Stimulated activated CD4-positive, alpha-beta T cell treated with anti-CD3 and anti-CD28 coated beads, Interleukin-15, amount 100 ng/mL, for 1 hour (primary cell): ENCODE measurements at regions not wholly inside any gene's neighbourhood (a gene's known extent, or its start where the extent isn't known, plus 50 kb on each side); places are given as distances from the start of the nearest gene placed in this dataset.

Source experiments
- DNase-seq, 2 donors: peaks; one replicate each; pipeline ENCODE4 v3.0.0-alpha.2; 2020; ENCODE audit warnings: low read depth in 1 of 2, low spot score in 1 of 2

DNA sequence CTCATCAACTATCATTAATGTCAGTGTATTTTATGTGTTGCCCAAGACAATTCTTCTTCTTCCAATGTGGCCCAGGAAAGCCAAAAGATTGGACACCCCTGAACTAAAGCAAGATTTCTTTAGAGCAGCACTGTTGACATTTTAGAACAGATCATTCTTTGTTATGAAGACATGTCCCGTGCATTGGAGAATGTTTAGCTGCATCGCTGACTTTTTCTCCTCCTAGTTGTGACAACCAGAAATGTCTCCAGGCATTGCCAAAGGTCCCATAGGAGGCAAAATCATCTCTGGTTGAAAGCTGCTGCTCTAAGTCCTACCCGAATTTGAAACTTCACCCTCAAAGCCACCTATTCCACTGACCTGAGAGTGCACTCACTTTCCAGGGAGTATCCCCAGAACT is 62.7 kb upstream of the IRX6 start:
- DNase-seq, result no peak

- DNase-seq, result no peak
Measured at GRCh38 chr16:55263271-55264250, 60.4 kb upstream of the IRX6 start.

- DNase-seq, result no peak
Measured at GRCh38 chr16:55264949-55265348, 59.1 kb upstream of the IRX6 start.

DNA sequence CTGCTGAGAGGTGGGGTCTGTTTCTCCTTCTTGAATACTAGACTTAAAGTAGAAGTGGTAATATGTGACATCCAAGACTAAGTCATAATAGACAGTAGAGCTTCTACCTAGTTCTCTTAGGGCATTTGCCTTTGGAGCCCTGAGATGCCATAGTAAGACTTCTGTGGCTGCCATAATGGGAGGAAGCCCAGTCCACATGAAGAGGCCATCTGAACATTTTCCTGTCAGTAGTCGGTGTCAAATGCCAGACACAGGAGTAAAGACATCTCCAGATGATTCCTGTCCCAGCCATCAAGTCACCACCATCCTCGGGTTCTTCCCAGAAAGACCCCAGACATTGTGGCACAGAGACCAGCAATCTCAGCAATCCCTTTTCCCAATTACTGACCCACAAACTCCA is 58.1 kb upstream of the IRX6 start:
- no peak for DNase-seq

DNA sequence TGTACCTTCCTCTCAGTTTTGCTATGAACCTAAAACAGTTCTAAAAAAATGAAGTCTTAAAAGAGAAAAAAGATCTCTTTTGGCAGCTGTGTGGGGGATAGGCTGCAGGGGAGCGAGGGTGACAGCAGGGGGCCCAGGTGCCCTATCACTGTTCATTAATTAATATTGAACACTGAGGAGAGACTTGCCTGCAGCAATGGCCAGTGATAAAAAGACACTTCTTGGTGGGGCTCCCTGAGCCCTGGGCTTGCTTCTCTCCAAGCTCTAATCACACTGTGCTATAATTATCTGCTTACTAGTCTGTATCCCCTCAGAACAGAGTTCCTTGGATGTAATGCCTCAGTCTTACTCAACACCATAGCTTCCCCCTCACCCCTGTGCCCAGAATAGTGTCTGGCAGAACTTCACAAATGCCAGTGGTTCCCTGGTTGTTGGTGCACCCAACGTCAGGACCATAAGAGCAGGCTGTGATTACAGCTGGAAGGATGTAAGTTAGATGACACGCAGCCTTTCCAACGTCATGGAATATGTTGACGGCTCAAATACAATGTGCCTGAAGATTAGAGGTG is 52.0 kb upstream of the IRX6 start:
- no peak for DNase-seq

- no peak for DNase-seq
Measured at GRCh38 chr16:55272744-55273143, 51.3 kb upstream of the IRX6 start.

DNA sequence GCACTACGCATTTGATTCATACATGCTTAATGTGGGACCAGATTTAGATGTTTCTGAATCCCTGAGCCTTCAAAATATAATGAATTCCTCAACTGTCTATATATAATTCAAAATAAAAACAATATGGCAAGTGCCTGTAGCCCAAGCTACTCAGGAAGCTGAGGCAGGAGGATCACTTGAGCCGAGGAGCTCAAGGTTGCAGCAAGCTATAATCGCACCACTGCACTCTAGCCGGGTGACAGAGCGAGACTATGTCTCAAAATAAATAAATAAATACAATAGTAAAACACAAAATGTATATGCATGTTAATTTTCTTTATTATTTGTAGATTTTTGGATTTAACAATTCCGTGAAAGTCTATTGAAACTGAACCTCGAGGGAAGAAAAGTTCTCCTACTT is 50.6 kb upstream of the IRX6 start:
- DNase-seq, result no peak

- no peak for DNase-seq
Measured at GRCh38 chr16:55273959-55274358, 50.0 kb upstream of the IRX6 start.
